NCI-H82 treated with DMSO at 0.1 percent for 48 hours (cell line): ENCODE measurements at regions not wholly inside any gene's neighbourhood (a gene's known extent, or its start where the extent isn't known, plus 50 kb on each side); places are given as distances from the start of the nearest gene placed in this dataset.
A peak's percentile ranks its signal among the peaks of the same experiment; 100 is the strongest.

ENCODE experiments used
- DNase-seq: peaks from one replicate; lab custom pipeline; 2025; ENCODE audit not compliant: unreplicated experiment; lab: John Stamatoyannopoulos, UW

DNA sequence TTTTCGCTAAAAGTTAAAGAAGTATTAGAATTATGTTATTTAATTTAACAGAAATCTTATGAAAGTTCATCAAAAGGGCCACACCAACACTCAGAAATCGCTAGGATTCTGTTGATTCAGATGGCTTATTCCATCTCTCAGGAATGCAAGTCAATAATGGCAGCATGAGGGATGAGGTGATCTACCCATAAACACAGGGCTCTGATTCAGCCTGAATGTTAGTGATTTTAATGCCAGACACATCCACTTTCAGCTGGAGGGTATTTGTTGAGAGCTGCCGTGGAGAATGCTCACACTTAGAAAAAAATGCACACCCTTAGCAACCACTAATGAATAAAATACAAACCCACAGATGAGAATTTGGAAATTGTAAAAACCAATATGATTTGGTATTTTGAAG, 173.3 kb upstream of the ERBB4 start:
- no peak for DNase-seq

DNA sequence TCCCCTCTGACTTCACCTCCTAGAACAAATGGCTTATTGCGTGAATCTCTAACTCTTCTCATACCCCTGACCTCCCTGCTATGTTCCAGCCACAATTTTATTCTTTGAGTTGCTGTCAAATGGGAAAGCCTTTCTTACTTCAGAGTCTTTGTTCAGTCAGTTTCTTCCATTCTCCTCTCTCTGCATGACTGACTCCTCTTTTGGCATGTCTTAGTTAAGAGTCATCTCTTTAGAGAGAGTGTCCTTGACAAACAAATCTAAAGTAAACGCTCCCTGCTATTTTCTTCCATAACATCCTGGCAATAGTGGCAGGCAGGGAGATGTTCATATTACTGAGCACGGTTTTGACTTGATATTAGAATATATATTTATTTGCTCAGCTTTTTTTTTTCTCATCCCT, 170.7 kb upstream of the ERBB4 start:
- DNase-seq, result no peak

DNA sequence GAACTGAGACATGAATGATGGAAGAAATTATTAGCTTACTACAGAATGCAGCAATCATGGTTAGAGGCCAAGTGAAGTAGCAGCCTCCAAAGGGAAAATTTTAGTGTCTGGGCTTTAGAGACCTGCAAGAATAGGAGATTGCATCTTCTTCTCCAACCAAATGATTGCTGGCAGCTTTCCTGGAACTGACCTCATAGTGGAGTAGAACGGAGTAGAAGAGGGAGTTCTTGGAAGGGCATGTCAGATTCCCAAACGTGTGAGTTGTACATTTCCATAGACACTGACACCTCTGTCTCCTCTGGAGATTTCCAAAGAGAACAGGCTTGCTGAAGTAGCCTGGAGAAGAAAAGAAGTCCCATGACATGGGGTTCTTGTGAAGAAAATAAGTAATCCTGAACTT, 169.8 kb upstream of the ERBB4 start:
- no peak for DNase-seq

DNA sequence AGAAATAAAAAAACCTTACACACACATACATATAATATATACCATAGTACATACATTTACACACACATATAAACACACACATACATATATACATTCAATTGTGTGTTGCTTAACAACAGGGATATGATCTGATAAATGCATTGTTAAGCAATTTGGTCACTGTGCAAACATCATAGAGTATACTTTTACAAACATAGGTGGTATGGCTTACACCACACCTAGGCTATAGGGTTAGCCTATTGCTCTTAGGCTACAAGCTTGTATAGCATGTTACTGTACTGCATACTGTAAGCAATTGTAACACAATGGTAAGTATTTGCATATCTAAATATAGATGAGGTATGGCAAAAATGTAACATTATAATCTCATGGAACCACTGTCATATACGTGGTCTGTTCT, 156.8 kb upstream of the ERBB4 start:
- DNase-seq, result no peak

DNA sequence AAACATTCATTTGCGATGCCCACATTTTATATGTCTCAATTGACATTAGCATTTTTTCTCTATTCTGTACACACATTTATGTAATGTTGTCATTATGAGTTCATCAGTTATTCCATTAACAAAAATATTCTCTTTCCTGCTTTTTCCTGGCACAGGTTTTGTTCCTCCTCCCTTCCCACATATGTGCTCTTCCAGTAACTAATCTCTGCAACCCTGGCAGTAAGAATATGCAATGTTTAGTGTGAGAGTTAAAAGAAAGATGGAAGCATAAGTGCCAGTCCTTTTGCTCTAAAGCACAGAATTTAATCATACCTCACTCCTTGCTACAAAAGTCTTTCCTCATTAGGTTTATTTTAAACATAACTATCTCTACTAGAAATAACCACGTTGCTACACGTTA, 155.8 kb upstream of the ERBB4 start:
- DNase-seq, result no peak

DNA sequence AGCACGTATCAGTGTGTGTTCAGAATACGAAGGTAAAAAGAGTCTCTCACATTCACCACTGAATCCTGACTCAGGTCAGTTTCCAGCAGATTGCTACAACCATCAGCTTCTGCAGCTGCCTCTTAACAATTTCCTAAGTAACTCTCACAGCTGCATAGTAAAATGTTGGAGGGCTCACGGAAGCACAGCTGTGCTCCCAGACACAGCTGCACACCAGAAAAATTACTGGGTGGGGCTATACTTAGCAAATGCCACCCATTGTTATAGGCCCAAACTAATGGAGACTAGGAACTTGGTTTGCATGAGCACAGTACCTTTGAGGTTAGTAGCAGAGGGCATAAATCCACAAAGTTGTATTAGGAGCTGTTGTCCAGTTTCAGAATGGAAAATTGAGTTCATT, 153.9 kb upstream of the ERBB4 start:
- no peak for DNase-seq

DNA sequence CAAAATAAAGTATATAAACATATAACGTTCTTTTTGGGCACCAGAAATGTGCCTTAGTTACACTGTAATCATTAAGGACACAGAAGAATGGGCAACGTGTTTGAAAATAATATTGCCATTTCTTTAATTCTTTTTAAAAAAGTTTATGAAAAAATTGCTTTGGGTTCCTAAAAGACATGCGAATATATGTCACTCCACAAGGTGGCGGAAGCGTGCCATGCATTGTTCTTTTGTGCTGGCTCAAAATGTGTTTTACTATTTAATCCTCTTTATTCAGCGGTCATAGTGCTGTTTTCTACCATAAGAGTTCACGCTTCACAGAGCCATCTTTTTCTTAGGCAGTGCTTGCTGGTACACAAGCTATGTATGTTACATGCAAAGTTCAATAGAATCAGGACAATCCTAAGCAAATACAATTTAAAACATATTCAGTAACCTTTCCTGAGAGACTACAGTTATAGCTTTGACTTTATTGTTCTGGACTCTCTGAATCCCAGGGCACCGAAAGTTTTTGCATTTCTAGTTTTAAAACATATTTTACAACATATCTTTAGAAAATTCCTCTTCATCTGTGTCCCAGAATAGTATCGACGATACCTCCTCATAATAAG, 147.8 kb upstream of the ERBB4 start:
- DNase-seq, result peak; percentile 40

DNA sequence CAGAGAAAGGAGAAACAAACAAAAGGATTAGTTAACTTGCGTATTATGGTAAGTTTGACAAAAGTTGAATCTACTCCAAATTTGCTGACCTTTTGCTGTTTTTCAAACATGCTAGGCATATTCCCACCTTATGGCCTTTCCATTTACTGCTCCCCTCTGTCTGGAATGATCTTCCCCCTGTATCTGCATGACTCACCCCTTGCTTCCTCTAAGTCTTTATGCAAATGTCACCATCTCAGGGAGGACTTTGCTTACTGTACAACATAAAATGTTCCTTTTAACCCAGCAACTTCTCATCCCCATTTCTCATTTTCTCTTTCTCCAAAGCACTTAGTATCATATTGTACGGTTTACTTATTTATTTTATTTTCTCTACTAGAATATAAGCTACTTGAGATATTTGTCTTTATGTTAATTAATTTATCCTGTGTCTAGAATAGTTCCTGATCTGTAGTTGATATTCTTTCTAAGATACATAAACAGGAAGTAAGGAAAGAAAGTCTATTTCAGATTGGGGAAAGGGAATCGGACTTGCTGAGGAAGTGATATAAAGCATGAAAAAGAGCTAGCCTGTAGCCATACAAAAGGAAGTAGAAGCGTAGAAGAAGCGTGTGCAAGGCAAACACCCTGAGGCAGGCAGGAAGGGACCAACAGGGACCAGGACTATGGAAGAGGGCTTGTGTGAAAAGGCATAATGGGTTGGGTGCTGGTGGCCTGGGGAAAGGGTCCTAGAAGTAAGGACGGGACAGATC, 144.9 kb upstream of the ERBB4 start:
- no peak for DNase-seq

DNA sequence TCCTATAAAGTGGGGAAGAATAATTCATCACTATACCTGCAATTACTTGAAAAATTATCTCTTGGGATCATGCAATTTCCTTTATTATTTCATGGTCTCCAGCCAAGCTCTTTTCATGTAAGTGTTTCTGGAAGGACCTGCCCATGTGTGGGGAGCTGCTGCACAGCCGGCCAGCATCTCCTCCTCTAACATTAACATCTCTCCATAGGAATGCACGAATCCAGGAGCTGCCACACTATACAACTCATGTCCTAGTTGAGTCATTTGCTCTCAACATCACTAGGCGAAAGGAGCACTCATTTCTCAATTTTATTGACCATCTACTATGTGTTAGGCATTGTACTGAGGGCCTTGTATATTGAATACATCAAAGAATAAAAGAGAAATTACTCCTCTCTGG, 144.3 kb upstream of the ERBB4 start:
- no peak for DNase-seq

DNA sequence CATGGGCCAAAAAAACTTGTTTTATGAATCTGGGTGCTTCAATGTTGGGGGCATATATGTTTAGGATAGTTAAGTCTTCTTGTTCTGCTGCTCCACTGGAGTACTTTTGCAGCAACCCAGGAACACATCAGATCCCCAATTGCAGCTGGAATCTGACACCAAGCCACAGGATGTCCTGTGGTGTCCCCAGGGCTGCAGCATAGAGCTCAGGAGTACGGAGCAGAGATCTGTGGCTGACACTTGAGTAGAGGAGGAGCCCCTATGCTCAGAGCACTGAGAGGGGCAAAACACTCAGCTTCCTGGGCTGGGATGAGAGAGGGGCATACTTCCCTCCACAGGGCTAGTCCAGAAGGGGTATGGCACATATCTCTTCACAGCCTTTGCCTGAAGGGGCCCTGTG, 138.9 kb upstream of the ERBB4 start:
- DNase-seq, result no peak

DNA sequence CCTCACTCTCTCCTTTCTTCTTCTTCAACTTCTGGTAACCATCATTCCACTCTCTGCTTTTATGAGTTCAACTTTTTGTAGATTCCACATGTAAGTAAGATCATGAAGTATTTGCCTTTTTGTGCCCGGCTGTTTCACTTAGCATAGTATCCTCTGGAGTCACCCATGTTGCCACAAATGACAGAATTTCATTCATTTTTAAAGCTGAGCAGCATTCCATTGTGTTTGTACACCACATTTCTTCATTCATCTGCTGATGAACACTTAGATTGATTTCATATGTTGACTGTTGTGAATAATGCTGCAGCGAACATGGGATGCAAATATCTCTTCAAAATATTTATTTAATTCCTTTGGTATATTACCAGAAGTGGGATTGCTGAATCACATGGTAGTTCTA, 133.6 kb upstream of the ERBB4 start:
- DNase-seq, result no peak

DNA sequence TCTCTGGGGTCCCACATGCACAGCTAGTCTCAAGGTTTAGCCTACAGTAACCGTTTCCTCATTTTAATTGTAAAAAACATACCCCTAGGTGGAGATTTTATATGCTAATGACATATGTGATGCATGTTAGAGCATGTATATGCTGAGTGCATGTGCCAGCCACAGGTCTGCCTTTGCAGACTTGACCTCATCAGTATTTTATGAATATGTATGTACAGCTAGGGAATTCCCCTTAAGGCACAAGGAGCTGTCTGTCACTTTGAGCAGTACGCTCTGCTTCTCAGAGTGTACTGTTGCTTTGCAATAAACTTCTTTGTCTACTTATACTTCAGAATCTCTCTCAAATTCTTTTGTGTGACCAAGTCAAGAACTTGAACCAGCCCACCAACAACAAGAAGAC, 131.2 kb upstream of the ERBB4 start:
- DNase-seq, result no peak

DNA sequence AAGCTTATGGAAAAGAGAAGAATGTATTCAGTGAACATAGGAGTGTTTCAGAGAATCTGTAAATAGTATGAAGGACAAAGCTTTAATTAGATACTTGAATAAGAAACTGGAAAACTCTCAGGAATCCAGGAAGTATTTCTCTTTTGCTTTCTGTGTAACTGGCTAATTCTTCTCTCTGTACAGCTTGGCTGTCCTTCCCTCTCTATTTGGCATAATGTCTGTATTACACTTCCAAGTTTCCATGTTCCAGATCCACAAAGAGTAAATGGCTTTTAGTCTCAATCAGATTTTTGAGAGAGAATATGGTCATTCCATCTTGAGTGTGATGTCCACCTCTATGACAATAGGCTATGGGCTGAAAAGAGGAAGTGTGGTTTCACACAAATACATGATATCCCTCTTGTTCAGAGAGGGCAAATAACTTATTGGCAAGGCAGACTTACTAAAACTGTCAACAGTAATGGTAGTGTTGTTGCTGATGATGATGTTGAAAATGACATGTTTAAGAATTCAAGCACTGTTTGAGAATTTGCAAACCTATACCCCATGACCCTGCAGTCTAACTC, 129.2 kb upstream of the ERBB4 start:
- DNase-seq, result no peak

DNA sequence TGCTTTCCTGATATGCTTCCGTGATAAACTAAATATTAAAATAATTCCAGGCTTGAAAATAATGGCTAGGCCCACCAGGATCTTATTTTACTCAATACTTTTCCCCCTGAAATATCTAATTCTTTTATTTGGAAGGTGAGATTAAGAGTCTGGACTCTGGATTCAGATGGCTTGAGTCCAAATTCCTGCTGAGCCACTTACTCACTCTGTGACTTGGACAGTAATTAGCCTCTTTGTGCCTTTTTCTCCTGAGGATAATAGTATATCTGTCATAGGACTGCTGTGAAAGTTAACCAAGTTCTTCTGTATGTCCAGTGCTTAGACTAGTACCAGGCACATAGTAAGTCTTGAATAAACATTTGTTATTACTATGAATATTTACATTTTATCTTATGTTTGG, 127.3 kb upstream of the ERBB4 start:
- DNase-seq, result no peak

DNA sequence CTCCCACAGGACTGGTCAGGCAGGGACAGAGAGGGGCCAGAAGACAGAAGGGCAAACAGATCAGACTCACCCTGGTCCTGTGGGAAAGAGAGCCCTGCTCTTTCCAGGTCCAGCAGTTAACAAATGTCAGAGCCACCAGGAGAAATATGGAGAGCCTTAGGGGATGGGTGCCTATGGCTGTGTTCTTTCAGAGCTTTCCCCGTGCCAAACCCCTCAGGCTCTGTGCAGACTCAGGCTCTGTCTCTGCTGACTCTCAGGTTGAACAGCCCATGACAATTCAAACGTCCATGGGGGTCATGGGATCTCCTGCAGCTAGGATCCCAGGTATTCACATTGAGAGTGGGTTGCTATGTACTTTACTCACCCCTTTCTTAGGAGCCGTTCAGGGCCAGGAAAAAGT, 120.8 kb upstream of the ERBB4 start:
- no peak for DNase-seq

DNA sequence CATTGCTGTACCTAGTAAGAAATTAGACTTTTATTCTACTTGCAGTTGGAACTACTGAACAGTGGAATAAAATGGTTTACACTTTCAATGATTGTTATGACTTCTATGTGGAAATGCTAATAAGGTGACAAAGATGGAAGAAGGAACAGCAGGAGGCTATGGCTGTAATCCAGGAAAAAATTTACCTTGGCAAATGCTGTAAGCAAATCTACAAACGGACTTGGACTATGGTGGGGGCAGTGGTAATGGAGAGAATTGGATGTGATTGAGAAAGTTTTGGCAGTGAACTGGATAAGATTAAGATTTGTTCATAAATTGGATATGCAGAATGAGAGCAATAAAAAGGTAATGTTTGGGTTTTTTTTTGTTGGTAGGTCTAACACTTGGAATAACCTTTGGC, 111.0 kb upstream of the ERBB4 start:
- DNase-seq, result no peak

DNA sequence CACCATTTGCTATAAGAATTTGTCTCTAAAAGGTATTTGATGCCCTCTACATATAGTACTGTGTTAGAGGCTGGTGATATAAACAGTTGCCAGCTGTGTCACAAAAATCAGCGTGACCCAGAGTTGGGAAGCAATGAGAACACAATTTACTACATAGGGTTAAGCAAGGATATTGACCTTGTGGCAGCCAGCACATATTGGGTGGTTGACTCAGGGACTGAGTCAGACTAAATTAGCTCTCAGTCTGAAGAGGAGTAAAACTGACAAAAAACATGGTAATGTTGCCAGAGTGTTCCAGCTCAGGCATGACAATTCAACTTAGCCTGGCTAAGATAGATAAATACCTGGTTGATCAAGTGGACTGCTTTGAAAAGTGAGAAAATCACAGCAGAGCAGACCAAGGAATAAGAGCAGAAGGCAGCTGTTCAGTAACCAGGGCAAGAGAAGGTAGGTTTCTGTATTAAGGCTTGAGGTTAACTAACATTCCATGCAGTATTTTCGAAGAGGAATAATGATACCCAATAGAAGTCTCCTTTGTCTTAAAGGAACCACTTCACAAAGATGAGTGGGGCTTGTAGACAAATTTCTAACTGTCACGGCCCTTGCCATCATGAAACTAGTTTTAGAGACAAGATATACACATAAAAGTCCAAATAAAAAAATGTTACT, 108.2 kb upstream of the ERBB4 start:
- DNase-seq, result no peak

DNA sequence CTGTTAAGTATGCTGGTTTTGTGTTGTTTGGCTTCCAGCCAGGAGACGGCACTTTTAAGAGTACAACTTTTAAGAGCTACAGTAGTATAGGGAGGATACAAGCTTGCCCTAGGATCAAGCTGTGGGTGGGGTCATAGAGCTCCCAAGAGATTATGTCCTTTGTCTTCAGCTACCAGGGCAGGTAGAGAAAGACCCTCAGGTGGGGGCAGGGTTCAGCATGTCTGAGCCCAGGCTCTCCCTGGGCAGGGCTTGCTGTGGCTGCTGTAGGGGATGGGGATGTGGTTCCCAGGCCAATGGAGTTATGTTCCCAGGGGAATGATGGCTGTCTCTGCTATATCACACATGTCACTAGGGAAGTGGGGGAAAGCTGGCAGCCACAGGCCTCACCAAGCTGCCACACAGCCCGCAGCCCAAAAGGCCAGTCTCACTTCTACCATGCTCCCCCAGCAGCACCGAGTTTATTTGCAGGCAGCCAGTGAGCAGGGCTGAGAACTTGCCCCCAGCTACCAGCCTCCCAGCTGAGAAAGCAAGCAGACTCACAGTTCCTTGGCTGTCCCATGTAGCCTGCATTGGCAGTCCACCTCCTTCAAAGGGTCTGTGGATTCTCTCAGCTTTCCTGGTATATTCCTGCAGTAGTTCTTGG, 105.7 kb upstream of the ERBB4 start:
- DNase-seq, result no peak

DNA sequence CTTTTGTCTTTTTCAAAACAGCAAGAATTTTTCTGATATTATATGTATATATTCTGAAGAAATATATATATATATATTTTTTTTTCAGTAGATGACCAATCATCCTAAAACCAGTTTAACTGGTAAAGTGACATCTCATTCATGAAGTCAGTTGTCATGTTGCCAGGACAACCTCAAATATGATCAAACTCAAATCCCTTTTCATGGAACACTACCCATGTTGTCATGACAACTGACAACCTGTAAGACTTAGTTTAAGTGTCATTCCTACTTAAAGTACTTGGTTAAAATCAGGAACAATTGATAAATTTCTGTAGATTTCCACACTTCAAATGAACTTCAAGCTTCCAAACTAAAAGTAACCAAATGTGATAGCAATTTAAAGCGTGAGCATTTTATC, 101.8 kb upstream of the ERBB4 start:
- DNase-seq, result no peak

DNA sequence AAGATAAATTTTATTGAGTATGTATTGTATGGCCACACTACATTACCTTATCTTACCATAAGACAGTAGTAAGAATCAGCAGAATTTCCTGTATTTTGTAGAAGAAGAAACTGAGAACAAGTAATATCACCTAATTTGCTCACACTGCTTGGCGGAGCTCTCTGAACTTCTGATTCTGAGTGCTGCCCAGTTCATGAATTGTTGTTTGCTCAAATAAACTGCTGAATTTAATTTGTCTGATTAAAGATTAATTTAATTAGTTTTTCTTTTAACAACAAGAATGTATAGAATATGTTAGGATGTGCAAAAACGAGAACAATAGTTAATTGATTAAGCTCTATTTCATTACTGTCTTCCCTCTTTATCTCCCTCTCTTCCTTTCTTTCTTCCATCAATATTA, 100.1 kb upstream of the ERBB4 start:
- no peak for DNase-seq

DNA sequence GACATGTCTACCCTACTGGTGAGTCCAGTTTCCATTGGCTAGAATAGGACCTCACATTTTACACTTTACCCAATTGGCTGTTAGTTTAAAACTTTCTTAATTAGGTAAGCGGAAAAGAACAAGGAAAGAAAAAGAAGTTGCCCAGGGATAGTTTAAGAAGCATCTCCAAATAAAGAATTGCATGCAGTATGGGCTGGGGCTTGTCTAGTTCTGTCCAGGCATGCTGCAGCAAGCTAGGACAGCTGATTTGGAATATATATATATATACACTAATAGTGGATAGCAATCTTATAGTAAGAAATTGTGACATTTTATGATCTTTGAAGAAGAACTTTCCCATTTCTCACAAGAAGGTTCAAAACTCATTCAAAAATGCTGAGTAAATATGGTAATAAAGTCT, 90.0 kb upstream of the ERBB4 start:
- no peak for DNase-seq
